GM21737 (cell line): ENCODE measurements at regions not wholly inside any gene's neighbourhood (a gene's known extent, or its start where the extent isn't known, plus 50 kb on each side); places are given as distances from the start of the nearest gene placed in this dataset.
"Not testable (repeated sequence)": the region's sequence is repeated elsewhere in the genome, so short reads cannot be mapped to it uniquely, and the experiment has no call there.

Experiments used
- ATAC-seq: cut with Tn5 transposase; IDR thresholded peaks from one replicate; pipeline ENCODE4 v1.9.1; 2021; ENCODE audit warnings: mild to moderate bottlenecking, moderate library complexity; ENCODE audit not compliant: unreplicated experiment

GRCh38 chr7:67608806-67609205 lies 612.2 kb downstream of the TYW1 start:
- ATAC-seq, result no peak

GRCh38 chr7:67610897-67611296 lies 614.3 kb downstream of the TYW1 start:
- no peak for ATAC-seq

DNA sequence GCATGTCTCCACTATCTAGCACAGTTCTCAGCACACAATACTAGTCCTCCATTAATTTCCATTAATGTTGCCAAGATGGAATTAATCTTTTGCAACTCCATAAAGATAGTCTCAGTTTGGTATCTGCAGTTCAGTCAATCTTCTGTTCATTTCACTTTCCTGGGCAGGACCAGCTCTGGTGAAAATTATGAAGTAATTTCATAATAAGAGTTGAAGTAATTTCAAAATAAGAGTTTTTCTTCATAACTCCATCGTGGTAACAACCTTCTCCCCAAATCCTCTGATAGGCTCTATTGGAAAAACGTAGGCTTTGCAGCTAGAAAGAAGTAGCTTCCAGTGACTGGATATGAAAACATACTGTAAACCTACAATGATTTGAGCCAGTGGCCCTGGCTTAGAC lies 618.2 kb downstream of the TYW1 start:
- ATAC-seq, result no peak

- no peak for ATAC-seq
These were observed 619.9 kb downstream of the TYW1 start for GRCh38 chr7:67616517-67616916.

DNA sequence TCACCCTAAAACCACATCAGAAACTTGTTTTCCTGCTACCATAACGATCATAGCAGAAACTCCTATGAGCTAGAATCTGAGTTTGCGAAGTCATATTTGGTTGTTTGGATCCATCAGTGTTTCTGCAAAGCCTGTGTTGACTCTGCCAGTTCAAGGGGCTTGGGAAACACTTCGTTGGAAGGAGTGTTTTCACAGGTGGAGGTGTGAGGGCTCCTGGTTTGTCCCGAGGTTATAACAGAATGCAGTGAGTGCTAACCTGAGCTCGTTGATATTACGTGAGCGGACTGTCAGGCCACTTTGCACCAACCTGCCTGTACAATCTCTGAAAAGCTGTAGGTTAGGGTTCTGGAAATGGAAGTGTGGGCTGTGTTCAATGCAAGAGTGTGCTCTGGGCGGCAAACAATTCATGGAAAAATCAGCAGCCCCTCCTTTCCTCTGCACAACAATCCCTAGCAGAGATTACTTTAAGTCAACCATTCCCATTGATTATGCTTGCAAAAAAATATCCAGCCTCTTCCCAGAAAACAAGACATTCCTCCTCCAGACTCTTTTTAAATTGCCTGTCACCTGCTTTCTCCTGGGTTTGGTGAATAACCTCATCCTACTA lies 622.0 kb downstream of the TYW1 start:
- no peak for ATAC-seq

DNA sequence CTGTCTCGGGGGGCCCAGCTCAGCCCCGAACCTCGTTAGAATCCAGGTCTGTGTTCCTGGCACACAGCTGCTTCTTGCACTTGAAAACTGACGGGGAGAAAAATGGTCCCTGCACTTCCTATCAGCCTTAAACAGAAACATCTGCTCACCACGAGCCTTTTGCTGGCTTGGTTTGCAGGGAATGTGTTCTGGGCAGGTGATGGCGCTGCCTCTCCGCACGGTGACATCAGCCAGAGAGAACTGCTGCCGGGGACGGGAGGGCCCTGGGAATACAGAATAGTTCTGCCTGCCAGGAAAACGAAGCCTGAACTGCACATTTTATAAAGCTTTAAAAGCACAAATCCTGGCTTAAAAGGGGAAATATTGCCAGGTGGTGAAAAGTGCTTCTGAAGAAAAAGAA lies 622.5 kb downstream of the TYW1 start:
- ATAC-seq, result no peak

GRCh38 chr7:67620216-67620933 lies 623.7 kb downstream of the TYW1 start:
- no peak for ATAC-seq

GRCh38 chr7:67621704-67622103 lies 625.1 kb downstream of the TYW1 start:
- ATAC-seq, result no peak

DNA sequence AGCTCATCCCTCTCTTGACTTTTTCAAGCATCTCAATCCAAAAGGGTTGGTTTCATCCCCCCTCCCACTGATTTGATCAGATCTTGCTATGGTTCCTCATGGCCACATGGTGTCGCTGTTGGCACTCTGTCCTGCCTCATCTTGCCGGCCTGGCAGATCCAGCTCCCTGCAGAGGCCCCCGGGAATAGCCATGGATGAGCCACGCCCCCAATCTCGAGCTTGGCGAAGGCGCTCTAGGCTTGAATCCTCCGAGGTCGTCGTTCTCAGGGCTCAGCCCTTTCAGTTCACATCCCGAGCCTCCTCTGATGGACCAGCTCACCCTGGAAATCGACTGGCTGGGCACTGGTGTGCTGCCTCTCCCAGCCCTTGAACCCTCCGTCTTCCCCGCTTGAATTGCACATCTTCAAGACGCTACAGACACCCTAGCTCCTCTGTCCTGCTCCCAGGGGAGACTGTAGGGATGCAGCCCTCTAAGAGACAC lies 628.7 kb downstream of the TYW1 start:
- ATAC-seq, result no peak

DNA sequence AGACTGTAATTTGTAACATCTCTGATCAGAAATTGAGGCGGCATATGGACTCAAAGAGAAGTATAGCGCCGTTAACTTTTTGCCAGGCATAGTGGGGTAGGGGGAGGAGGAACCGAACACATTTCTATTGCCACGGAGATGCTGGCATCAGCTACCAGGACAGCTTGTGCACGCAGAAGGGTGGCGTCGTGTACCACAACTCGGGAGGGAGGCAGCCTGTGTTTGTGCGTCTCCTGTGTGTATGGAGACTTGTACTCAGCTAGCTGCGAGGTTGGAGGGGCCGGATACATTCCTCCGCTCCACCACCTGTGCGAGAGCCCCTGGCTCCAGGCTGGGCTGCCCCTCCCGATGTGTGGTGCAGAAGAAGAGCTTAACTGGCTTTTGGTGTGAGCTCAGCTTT lies 634.8 kb downstream of the TYW1 start:
- no peak for ATAC-seq

DNA sequence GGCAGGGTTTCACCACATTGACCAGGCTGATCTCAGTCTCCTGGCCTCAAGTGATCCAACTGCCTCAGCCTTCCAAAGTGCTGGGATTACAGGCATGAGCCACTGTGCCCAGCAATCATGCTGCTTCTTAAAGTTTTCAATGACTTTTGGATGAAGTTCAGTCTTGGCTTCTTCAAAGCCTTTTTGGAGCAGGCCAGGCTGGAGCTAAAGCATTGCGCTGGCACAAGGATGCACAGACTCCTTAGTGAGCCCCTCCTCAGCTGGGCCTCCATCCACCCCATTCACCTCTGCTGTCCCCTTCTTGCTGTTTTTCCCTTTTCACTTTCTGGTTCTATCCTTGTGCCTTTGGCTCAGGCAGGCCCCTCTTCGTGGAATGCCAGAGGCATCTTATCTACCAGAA lies 638.6 kb downstream of the TYW1 start:
- no peak for ATAC-seq

GRCh38 chr7:67636348-67637022 lies 639.9 kb downstream of the TYW1 start:
- ATAC-seq, result no peak

DNA sequence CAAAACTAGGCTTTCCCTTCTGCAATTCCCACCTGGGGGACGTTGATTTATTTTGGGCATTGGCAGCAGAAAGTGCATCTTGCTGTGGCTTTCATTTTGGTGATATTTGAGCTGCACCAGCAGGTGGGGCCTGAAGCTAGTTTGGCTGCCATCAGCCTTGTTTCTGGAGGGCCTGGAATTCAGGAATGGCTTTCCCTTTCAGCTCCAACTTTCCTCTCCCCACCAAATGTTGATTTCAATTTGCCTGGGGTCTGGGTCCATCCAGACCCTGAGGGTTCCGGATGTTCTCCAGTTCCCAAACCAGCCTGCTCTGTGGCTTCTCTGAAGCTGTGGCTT lies 640.4 kb downstream of the TYW1 start:
- no peak for ATAC-seq

- ATAC-seq, result not testable (repeated sequence)
These were observed 645.9 kb downstream of the TYW1 start for GRCh38 chr7:67642542-67642941.

DNA sequence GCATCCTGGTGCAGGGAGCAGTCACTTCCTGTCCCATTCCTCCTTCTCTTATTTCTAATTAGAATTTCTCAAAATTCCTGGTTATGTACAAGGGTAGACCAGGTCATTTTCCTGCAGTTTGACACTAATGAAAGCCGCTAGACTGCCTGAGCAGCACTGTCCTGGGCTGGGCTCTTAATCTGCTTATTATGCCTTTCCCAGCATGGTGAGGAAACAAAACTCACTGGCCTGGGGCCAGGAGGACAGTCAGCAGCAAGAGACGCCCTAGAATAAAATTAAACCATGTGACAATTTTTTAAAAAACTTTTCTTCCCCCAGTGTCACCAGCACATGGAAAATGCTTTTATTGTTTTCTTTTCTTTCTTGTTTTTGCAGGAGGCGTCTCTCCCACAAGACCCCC lies 647.5 kb downstream of the TYW1 start:
- ATAC-seq, result no peak

DNA sequence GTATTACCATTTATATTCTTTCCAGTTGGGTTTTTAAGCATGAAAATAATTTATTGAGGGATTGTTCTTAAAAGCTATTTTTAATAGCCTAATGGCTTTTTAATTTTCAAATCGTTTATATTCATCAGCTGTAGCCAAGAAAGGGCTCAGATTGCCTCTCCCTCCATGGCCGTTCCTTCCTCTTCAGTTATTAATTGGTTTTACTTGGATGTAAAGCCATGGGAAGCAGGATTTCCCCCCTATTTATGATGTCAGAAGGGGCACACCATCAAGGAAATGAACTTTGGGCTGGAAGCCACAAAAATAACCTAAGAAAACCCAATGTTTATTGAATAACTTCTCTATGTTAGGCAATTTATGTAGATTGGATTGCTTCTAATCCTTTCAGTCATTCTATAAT lies 656.3 kb downstream of the TYW1 start:
- ATAC-seq, result no peak

- ATAC-seq, result no peak
These were observed 657.3 kb downstream of the TYW1 start for GRCh38 chr7:67653856-67654454.

GRCh38 chr7:67654642-67655041 lies 658.0 kb downstream of the TYW1 start:
- ATAC-seq, result no peak

DNA sequence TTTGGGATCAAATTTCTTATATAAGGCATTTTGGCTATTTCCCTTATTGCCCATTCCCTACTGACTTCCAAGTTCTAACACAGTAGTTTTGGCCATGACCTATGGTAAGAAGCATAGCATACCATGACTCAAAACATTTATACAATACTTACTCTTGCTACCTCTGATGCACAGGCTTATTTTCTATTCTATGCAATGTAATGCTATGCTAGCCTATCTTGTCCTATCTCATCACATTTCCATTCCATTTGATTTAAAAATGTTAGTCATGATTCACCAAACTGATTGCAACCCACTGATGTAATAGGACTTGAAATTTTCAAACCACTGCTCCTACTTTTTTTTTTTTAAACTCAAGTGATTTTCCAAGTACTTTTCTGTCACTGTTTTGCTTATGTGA lies 658.5 kb downstream of the TYW1 start:
- ATAC-seq, result no peak

- ATAC-seq, result no peak
These were observed 662.5 kb downstream of the TYW1 start for GRCh38 chr7:67659091-67659490.

DNA sequence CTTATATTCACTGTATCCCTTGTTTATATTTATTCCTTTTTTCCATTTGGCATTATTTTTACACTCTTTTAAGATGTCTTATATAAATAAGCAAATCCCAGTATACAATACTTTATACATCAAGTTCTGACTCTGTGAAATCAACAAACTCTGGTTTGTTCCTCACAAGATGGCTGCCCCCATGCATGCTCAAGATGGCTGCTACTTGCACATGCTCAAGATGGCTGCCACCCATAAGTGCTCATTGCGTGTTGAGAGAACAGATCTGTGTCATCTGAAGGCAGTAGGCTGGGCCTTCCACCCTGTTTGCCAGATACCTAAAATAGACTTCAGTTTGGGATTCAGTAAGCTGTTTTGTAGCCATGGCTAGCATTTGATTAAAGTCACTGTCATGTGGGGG lies 666.2 kb downstream of the TYW1 start:
- no peak for ATAC-seq

DNA sequence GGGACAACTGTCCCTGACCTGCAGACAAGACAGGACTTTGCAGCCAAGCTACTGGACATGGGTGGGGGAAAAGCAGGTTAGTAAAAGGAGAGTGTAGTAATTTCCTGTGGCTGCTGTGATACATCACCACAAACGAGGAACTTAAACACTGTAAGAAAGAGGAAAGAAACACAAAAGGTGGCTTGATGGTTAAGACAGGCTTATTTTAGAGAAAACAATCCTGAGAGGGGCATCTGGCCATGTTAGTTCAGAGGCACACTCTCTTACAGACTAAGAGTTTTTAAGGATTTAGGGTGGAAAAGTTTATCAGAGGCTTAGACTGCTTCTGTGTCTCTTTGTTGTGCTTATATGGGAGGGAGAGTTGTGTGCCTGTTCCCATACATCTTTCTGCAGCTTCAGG lies 667.0 kb downstream of the TYW1 start:
- ATAC-seq, result no peak
